LNCaP clone FGC (cell line): ENCODE measurements at regions not wholly inside any gene's neighbourhood (a gene's known extent, or its start where the extent isn't known, plus 50 kb on each side); places are given as distances from the start of the nearest gene placed in this dataset.
A peak's percentile ranks its signal among the peaks of the same experiment; 100 is the strongest.

Experiments
- DNase-seq: peaks from one replicate; pipeline ENCODE4 v3.0.0-alpha.2; 2011; ENCODE audit warnings: low read depth
- H3K4me3 ChIP-seq: 2 replicates; pipeline ENCODE4 v1.5.1; 2011; ENCODE audit warnings: mild to moderate bottlenecking, low read depth, low read length, control low read depth
- CTCF ChIP-seq: IDR thresholded peaks from 2 replicates; pipeline ENCODE4 v1.5.1; 2012; ENCODE audit warnings: mild to moderate bottlenecking; ENCODE audit not compliant: control insufficient read depth, insufficient read depth; ENCODE audit errors: extremely low read depth

GRCh38 chr4:132619968-132620367 is 529.1 kb upstream of the PCDH10 start:
- DNase-seq = no peak
- no peak overlapping the region for H3K4me3 ChIP-seq
- no peak for TF ChIP-seq CTCF

GRCh38 chr4:132642016-132642817 is 506.9 kb upstream of the PCDH10 start:
- peak; percentile 87 for TF ChIP-seq CTCF
- DNase-seq = peak; percentile 2
- no peak overlapping the region for H3K4me3 ChIP-seq

DNA sequence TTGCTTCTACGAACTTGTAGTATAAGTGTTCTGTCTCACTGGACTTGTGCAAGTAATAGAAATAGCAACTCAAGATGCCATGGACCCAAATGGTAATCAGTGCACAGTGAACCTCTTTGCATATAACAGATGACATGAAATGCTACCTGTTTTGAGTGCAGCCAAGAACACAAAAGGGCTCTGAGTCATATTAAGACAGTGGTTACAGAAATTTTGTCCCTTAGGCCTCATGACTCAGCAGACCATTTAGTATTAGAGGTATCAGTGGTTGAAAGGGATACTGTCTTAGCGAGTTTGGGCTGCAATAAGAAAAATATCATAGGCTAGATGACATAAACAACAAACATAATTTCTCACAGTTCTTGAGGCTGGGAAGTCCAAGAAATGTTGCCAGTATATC is 502.9 kb upstream of the PCDH10 start:
- no peak overlapping the region for H3K4me3 ChIP-seq
- DNase-seq = no peak
- TF ChIP-seq CTCF = no peak

DNA sequence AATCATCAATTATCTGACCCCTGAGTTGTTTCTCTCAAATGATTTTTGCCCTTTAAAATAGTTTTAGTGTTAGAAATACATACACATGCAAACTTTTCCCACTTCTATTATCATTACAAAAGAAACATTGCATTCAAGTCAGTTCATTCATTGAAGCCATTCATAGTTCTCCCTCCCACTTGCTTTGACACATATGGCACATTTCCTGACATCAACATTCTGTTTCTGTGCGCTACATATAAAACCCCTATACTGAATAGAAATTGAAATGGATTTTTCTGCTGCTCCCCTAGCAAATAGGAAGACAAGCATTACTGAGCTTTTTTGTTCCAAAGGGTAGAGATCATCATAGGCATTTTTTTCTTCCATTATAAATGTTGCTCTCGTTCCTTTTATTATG is 497.9 kb upstream of the PCDH10 start:
- no peak for DNase-seq
- H3K4me3 ChIP-seq = no peak overlapping the region
- TF ChIP-seq CTCF = no peak

DNA sequence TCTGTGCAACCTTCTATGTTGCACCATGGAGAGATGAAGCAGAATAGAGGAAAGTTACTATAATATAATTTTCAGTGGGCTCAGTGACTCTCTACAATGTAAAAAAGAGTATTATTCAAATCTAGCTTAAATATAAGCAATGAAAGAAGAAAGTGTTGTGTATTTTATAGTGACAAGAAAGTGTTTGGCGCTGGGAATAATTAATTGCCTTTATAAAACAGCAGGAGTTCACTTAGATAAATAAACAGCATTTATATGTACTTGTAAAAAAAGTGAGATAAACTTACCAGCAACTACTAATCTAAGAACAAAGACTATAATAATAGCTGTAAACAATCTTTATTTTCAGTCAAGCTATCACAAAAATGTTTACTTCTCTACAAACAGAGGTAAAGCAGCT is 488.9 kb upstream of the PCDH10 start:
- TF ChIP-seq CTCF = no peak
- DNase-seq = peak; percentile 40
- no peak overlapping the region for H3K4me3 ChIP-seq

DNA sequence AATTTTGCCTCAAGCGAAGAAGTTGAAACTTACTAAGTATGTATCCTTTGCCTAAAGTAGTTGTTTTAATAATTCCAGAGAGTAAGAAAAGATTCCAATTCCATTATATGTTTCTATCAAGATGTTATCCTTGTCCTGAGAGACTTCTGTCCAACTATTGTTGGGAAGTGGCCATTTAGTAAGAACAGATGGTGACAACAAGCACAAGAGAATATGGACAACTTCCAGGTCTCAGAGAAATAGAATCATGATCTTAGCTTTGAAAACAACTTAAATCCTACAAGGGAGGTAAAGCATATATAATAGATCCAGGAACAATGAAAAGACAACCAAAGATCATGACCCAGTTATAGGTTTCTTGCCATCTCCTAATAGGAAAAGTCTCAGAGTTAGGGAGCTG is 486.6 kb upstream of the PCDH10 start:
- no peak overlapping the region for H3K4me3 ChIP-seq
- no peak for TF ChIP-seq CTCF
- DNase-seq = no peak

DNA sequence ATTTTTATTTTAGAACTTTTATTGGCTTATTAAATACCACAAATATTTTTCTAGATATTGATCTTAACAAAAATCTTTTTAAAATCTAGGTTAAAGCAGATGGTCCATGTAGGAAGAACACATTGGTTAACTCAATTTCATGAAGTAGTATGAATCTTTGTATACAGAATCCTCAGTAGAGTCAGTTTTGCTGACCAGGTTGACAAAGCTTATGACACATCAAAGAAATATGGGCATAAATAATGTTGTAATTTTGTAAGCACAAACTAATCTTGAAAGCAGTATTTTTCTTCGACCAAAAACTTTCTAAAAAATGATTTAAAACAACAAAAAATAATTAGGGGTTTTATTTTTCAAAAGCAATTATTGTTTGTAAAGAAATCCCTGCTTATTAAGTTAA is 479.3 kb upstream of the PCDH10 start:
- TF ChIP-seq CTCF = no peak
- no peak overlapping the region for H3K4me3 ChIP-seq
- no peak for DNase-seq
